MM.1S (cell line): ENCODE measurements at regions not wholly inside any gene's neighbourhood (a gene's known extent, or its start where the extent isn't known, plus 50 kb on each side); places are given as distances from the start of the nearest gene placed in this dataset.

Experiments used
- DNase-seq: peaks from one replicate; pipeline ENCODE4 v3.0.0-alpha.2; 2015
- H2AFZ ChIP-seq: fragments of 300-600 bp; sonication (generic); 2 replicates; pipeline ENCODE4 v1.6.0; 2016; ENCODE audit warnings: antibody characterized with exemption, low read length
- H3F3A ChIP-seq: fragments of 300-600 bp; sonication (generic); 2 replicates; pipeline ENCODE4 v1.6.1; 2016; ENCODE audit warnings: mild to moderate bottlenecking, antibody characterized with exemption, low read length, moderate library complexity, mixed read lengths; ENCODE audit not compliant: insufficient read depth
- H3K27ac ChIP-seq: fragments of 300-600 bp; sonication (generic); 2 replicates; pipeline ENCODE4 v1.5.1; 2016; ENCODE audit warnings: mild to moderate bottlenecking, low read length
- H3K27me3 ChIP-seq: fragments of 300-600 bp; sonication (generic); replicated peaks from 2 replicates; pipeline ENCODE4 v1.6.0; 2016; ENCODE audit warnings: low read length; ENCODE audit not compliant: insufficient read depth
- H3K36me3 ChIP-seq: fragments of 300-600 bp; sonication (generic); replicated peaks from 2 replicates; pipeline ENCODE4 v1.6.1; 2016; ENCODE audit warnings: mild to moderate bottlenecking, low read length, mixed read lengths; ENCODE audit not compliant: insufficient read depth
- H3K4me1 ChIP-seq: fragments of 300-600 bp; sonication (generic); 2 replicates; pipeline ENCODE4 v1.6.1; 2016; ENCODE audit warnings: low read length, mixed read lengths
- H3K4me2 ChIP-seq: fragments of 300-600 bp; sonication (generic); 2 replicates; pipeline ENCODE4 v1.6.0; 2016; ENCODE audit warnings: low read depth, low read length
- H3K4me3 ChIP-seq: fragments of 300-600 bp; sonication (generic); 2 replicates; pipeline ENCODE4 v1.5.1; 2016; ENCODE audit warnings: low read length, mixed read lengths
- H3K79me2 ChIP-seq: fragments of 300-600 bp; sonication (generic); 2 replicates; pipeline ENCODE4 v1.6.1; 2016; ENCODE audit warnings: mixed run types, low read length, mixed read lengths
- H3K9ac ChIP-seq: fragments of 300-600 bp; sonication (generic); 2 replicates; pipeline ENCODE4 v1.6.1; 2016; ENCODE audit warnings: low read length, mixed read lengths
- H3K9me2 ChIP-seq: fragments of 300-600 bp; sonication (generic); replicated peaks from 2 replicates; pipeline ENCODE4 v1.6.1; 2016; ENCODE audit warnings: mild to moderate bottlenecking, low read length, mixed read lengths; ENCODE audit not compliant: insufficient read depth
- H3K9me3 ChIP-seq: fragments of 300-600 bp; sonication (generic); replicated peaks from 2 replicates; pipeline ENCODE4 v1.6.1; 2016; ENCODE audit warnings: mild to moderate bottlenecking, low read length, mixed read lengths; ENCODE audit not compliant: insufficient read depth
- H4K20me1 ChIP-seq: fragments of 300-600 bp; sonication (generic); 2 replicates; pipeline ENCODE4 v1.6.1; 2016; ENCODE audit warnings: mild to moderate bottlenecking, low read length, moderate library complexity, mixed read lengths; ENCODE audit not compliant: insufficient read depth
- CTCF ChIP-seq: fragments of 300-600 bp; sonication (generic); IDR thresholded peaks from 2 replicates; pipeline ENCODE4 v1.5.1; 2016; ENCODE audit warnings: antibody characterized with exemption, low read length, mixed read lengths
- EZH2 ChIP-seq: fragments of 300-600 bp; sonication (generic); optimal IDR thresholded peaks from 2 replicates; pipeline ENCODE3; 2017; ENCODE audit warnings: low read depth, mild to moderate bottlenecking, antibody characterized with exemption, low read length, mixed read lengths
- EZH2phosphoT487 ChIP-seq: fragments of 300-600 bp; sonication (generic); IDR thresholded peaks from 2 replicates; pipeline ENCODE4 v1.6.1; 2018; ENCODE audit warnings: antibody characterized with exemption, low read length

- no peaks in the 10 kb centered on the region for H3K36me3 ChIP-seq
- H3K9me3 ChIP-seq: no peaks in the 10 kb centered on the region
- no peaks in the 10 kb centered on the region for H3K9me2 ChIP-seq
- no peak overlapping the region for H2AFZ ChIP-seq
- H3K79me2 ChIP-seq: no peaks in the 10 kb centered on the region
- no peak for DNase-seq
- H3F3A ChIP-seq: peaks cover 13% of the 10 kb centered on the region
- H3K4me2 ChIP-seq: no peak overlapping the region
- H4K20me1 ChIP-seq: no peaks in the 10 kb centered on the region
- no peak overlapping the region for H3K27ac ChIP-seq
- H3K27me3 ChIP-seq: no peaks in the 10 kb centered on the region
- TF ChIP-seq CTCF (no peak), EZH2 (no peak), EZH2phosphoT487 (no peak)
- H3K4me3 ChIP-seq: no peak overlapping the region
- H3K9ac ChIP-seq: no peak overlapping the region
- H3K4me1 ChIP-seq: peaks cover 16% of the 10 kb centered on the region
These were observed 286.5 kb downstream of the MTX2 start for GRCh38 chr2:176555781-176556180.

- no peaks in the 10 kb centered on the region for H3K9me3 ChIP-seq
- no peaks in the 10 kb centered on the region for H3K36me3 ChIP-seq
- no peak for DNase-seq
- H4K20me1 ChIP-seq: no peaks in the 10 kb centered on the region
- H3F3A ChIP-seq: peaks cover 13% of the 10 kb centered on the region
- H3K27me3 ChIP-seq: no peaks in the 10 kb centered on the region
- TF ChIP-seq CTCF: no peak
- no peak for TF ChIP-seq EZH2
- no peak for TF ChIP-seq EZH2phosphoT487
- no peaks in the 10 kb centered on the region for H3K9me2 ChIP-seq
- peaks cover 16% of the 10 kb centered on the region for H3K4me1 ChIP-seq
- no peak overlapping the region for H2AFZ ChIP-seq
- no peaks in the 10 kb centered on the region for H3K79me2 ChIP-seq
- no peak overlapping the region for H3K4me2 ChIP-seq
- no peak overlapping the region for H3K27ac ChIP-seq
- H3K4me3 ChIP-seq: no peak overlapping the region
- H3K9ac ChIP-seq: no peak overlapping the region
These were observed 287.1 kb downstream of the MTX2 start for GRCh38 chr2:176556373-176556772.

GRCh38 chr2:176557821-176558220 lies 288.6 kb downstream of the MTX2 start:
- Histone ChIP-seq H3K27me3 (no peaks in the 10 kb centered on the region), H3K9me2 (no peaks in the 10 kb centered on the region), H3K9me3 (no peaks in the 10 kb centered on the region), H3K36me3 (no peaks in the 10 kb centered on the region), H3K79me2 (no peaks in the 10 kb centered on the region), H3K27ac (no peak overlapping the region), H3K4me1 (peaks cover 16% of the 10 kb centered on the region), H3F3A (peaks cover 13% of the 10 kb centered on the region), H3K4me2 (no peak overlapping the region), H3K9ac (no peak overlapping the region), H4K20me1 (no peaks in the 10 kb centered on the region), H3K4me3 (no peak overlapping the region), H2AFZ (no peak overlapping the region)
- TF ChIP-seq EZH2phosphoT487: no peak
- TF ChIP-seq EZH2: no peak
- TF ChIP-seq CTCF: no peak
- DNase-seq: no peak
